Fibroblast of lung (primary cell): ENCODE measurements at regions not wholly inside any gene's neighbourhood (a gene's known extent, or its start where the extent isn't known, plus 50 kb on each side); places are given as distances from the start of the nearest gene placed in this dataset.

Experiments used
- CTCF ChIP-seq, 2 donors: IDR thresholded peaks in 1 of 2; conservative IDR thresholded peaks in 1 of 2; 1 replicate in 1 of 2; 2 replicates in 1 of 2; pipeline ENCODE4 v1.5.1; 2011 to 2012; ENCODE audit warnings: low read length in 2 of 2, control low read depth in 1 of 2, inconsistent platforms in 1 of 2, low read depth in 1 of 2, mild to moderate bottlenecking in 1 of 2
- EZH2 ChIP-seq: IDR thresholded peaks from 2 replicates; pipeline ENCODE4 v1.5.1; 2012; ENCODE audit warnings: low read length, control low read depth, mild to moderate bottlenecking; ENCODE audit errors: missing control alignments

GRCh38 chr6:132023490-132023889 is 72.3 kb upstream of the CCN2 start:
- TF ChIP-seq EZH2 (no peak), CTCF (conservative IDR thresholded peaks at IDR 0.05 in 1 of 2, IDR thresholded peaks at IDR 0.05 in 1 of 2; ENCODE audit: low read depth in 1 of 2, low read length in 2 of 2) (peak in 1 of 2 donors; percentile 21)
